ENCODE measurements at regions not wholly inside any gene's neighbourhood (a gene's known extent, or its start where the extent isn't known, plus 50 kb on each side); places are given as distances from the start of the nearest gene placed in this dataset.

DNA sequence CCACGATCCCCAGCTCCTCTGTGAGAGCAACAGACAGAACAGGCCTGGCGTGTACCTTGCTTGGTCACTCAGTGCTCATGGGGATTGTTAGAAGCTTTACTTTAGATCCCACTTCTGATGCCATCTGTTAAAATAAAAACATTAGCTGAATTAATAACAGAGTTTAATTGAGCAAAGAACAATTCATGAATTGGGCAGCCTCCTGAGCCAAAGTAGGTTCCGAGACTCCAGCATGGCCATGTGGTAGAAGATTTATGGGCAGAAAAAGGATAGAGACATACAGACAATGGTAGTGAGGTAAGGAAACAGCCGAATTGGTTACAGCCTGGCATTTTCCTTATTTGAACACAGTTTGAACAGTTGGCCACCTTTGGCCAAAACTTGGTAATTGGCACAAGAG, 223.9 kb upstream of the TRPC4 start:
- TF ChIP-seq ZC3H10 (CRISPR knock-in tag; IDR thresholded peaks at IDR 0.05) (no peak), ARNTL (CRISPR knock-in tag; IDR thresholded peaks at IDR 0.05; ENCODE audit: borderline replicate concordance, low read depth) (no peak), OSR1 (CRISPR knock-in tag; IDR thresholded peaks at IDR 0.05) (no peak), TCF4 (CRISPR knock-in tag; IDR thresholded peaks at IDR 0.05; ENCODE audit: borderline replicate concordance) (no peak), ZFP3 (CRISPR knock-in tag; IDR thresholded peaks at IDR 0.05) (no peak)
- TF ChIP-seq, protein P1, sequence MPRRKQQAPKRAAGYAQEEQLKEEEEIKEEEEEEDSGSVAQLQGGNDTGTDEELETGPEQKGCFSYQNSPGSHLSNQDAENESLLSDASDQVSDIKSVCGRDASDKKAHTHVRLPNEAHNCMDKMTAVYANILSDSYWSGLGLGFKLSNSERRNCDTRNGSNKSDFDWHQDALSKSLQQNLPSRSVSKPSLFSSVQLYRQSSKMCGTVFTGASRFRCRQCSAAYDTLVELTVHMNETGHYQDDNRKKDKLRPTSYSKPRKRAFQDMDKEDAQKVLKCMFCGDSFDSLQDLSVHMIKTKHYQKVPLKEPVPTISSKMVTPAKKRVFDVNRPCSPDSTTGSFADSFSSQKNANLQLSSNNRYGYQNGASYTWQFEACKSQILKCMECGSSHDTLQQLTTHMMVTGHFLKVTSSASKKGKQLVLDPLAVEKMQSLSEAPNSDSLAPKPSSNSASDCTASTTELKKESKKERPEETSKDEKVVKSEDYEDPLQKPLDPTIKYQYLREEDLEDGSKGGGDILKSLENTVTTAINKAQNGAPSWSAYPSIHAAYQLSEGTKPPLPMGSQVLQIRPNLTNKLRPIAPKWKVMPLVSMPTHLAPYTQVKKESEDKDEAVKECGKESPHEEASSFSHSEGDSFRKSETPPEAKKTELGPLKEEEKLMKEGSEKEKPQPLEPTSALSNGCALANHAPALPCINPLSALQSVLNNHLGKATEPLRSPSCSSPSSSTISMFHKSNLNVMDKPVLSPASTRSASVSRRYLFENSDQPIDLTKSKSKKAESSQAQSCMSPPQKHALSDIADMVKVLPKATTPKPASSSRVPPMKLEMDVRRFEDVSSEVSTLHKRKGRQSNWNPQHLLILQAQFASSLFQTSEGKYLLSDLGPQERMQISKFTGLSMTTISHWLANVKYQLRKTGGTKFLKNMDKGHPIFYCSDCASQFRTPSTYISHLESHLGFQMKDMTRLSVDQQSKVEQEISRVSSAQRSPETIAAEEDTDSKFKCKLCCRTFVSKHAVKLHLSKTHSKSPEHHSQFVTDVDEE (CRISPR knock-in tag; IDR thresholded peaks at IDR 0.05) = no peak
- TF ChIP-seq, protein P2, sequence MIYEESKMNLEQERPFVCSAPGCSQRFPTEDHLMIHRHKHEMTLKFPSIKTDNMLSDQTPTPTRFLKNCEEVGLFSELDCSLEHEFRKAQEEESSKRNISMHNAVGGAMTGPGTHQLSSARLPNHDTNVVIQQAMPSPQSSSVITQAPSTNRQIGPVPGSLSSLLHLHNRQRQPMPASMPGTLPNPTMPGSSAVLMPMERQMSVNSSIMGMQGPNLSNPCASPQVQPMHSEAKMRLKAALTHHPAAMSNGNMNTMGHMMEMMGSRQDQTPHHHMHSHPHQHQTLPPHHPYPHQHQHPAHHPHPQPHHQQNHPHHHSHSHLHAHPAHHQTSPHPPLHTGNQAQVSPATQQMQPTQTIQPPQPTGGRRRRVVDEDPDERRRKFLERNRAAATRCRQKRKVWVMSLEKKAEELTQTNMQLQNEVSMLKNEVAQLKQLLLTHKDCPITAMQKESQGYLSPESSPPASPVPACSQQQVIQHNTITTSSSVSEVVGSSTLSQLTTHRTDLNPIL (CRISPR knock-in tag; IDR thresholded peaks at IDR 0.05; ENCODE audit: low read depth) = no peak
